ENCODE measurements at regions not wholly inside any gene's neighbourhood (a gene's known extent, or its start where the extent isn't known, plus 50 kb on each side); places are given as distances from the start of the nearest gene placed in this dataset.

DNA sequence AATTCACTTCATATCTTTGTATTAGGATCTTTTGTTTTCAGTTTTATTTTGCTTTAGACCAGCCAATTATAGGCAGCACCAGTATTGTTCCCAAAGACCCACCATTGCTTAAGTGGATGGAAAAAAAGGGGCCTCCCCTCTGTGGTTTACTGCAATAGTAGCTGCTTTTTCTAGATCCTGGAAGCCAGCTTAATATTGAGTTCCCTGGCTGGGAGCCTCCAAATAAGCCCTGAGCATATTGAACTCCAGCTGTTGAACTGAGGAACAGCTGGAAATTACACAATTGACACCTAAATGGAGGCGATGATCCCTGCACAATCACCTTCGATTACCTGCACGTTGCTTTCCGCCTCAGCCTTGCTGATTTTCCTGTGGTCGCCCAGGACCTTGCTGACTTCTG, 576.0 kb downstream of the SOX6 start:
- H4K5ac ChIP-seq (ENCODE audit: insufficient read length, low read depth, low read length) = no peak overlapping the region
- H3K4me2 ChIP-seq (ENCODE audit: insufficient read depth, insufficient read length, low read length) = no peak overlapping the region
- no peak overlapping the region for H3T11ph ChIP-seq (ENCODE audit: low read length)
- no peaks in the 10 kb centered on the region for H3K4me1 ChIP-seq (ENCODE audit: insufficient read depth, low read length)
- H2AK5ac ChIP-seq (ENCODE audit: insufficient read length, low read length) = no peak overlapping the region
- no peak overlapping the region for H3K56ac ChIP-seq (ENCODE audit: insufficient read length, low read depth, low read length)
- no peak overlapping the region for H2BK5ac ChIP-seq (ENCODE audit: insufficient read length, low read length)
- no peak overlapping the region for H3K27ac ChIP-seq (ENCODE audit: insufficient read length, low read depth, low read length)
- no peak overlapping the region for H3K14ac ChIP-seq (ENCODE audit: insufficient read depth, low read length)
- no peak overlapping the region for H3K4ac ChIP-seq (ENCODE audit: low read depth, low read length)
- Mint-ChIP-seq H3K27ac (no peak overlapping the region), H3K4me1 (peaks cover 7 to 15% of the 10 kb centered on the region in 2 experiments; a peak in 3 of 4 replicates), H3K9me3 (no peaks in the 10 kb centered on the region; a peak in 1 of 5 replicates), H3K27me3 (ENCODE audit: low read depth) (peaks cover 2% of the 10 kb centered on the region; the same call in 1 of the 2 replicates), H3K36me3 (ENCODE audit: insufficient read depth in 1 of 3, low read depth in 3 of 3) (no peaks in the 10 kb centered on the region), H3K4me3 (no peak overlapping the region)
- H3K23ac ChIP-seq (ENCODE audit: insufficient read length, low read depth, low read length) = no peak overlapping the region
- H2BK12ac ChIP-seq (ENCODE audit: insufficient read length, low read depth, low read length) = no peak overlapping the region
- H3K23me2 ChIP-seq (ENCODE audit: insufficient read length, low read depth, low read length, poor library complexity, severe bottlenecking) = no peaks in the 10 kb centered on the region
- no CpG with 5 or more reads among the region's 5 CpGs for WGBS (ENCODE audit: extremely low coverage, insufficient read length, low lambda C conversion rate)
- no peak overlapping the region for H3K18ac ChIP-seq (ENCODE audit: insufficient read length, low read depth, low read length)
- no peak overlapping the region for H4K8ac ChIP-seq (replicated peaks; ENCODE audit: insufficient read length, low read depth, low read length)
- no peak for DNase-seq
- TF ChIP-seq, protein P1, sequence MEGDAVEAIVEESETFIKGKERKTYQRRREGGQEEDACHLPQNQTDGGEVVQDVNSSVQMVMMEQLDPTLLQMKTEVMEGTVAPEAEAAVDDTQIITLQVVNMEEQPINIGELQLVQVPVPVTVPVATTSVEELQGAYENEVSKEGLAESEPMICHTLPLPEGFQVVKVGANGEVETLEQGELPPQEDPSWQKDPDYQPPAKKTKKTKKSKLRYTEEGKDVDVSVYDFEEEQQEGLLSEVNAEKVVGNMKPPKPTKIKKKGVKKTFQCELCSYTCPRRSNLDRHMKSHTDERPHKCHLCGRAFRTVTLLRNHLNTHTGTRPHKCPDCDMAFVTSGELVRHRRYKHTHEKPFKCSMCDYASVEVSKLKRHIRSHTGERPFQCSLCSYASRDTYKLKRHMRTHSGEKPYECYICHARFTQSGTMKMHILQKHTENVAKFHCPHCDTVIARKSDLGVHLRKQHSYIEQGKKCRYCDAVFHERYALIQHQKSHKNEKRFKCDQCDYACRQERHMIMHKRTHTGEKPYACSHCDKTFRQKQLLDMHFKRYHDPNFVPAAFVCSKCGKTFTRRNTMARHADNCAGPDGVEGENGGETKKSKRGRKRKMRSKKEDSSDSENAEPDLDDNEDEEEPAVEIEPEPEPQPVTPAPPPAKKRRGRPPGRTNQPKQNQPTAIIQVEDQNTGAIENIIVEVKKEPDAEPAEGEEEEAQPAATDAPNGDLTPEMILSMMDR (conservative IDR thresholded peaks at IDR 0.05) = no peak
- H3K9ac ChIP-seq (ENCODE audit: extremely low read depth, insufficient read length, low read length) = no peak overlapping the region
- no peak overlapping the region for H2BK15ac ChIP-seq (ENCODE audit: low read depth, low read length)
- H4K20me1 ChIP-seq (ENCODE audit: control insufficient read depth, insufficient read depth, insufficient read length) = no peaks in the 10 kb centered on the region
- no peak overlapping the region for H2BK20ac ChIP-seq (ENCODE audit: low read depth, low read length, poor library complexity, severe bottlenecking)
- no peaks in the 10 kb centered on the region for H3K79me1 ChIP-seq (ENCODE audit: insufficient read depth, low read depth, low read length, poor library complexity, severe bottlenecking)
- H4K91ac ChIP-seq (ENCODE audit: insufficient read length, low read depth, low read length) = no peak overlapping the region
- no peaks in the 10 kb centered on the region for H3K79me2 ChIP-seq (ENCODE audit: insufficient read depth, low read length)
- H3K27me3 ChIP-seq (ENCODE audit: insufficient read depth, low read length) = no peaks in the 10 kb centered on the region
- no peaks in the 10 kb centered on the region for H3K9me3 ChIP-seq (ENCODE audit: control insufficient read depth, low read depth, low read length)
- no peak overlapping the region for H2BK120ac ChIP-seq (ENCODE audit: low read depth, low read length, poor library complexity, severe bottlenecking)
- no peak overlapping the region for H2AFZ ChIP-seq (ENCODE audit: low read length)

All from H9 (cell line).